ENCODE measurements at regions not wholly inside any gene's neighbourhood (a gene's known extent, or its start where the extent isn't known, plus 50 kb on each side); places are given as distances from the start of the nearest gene placed in this dataset.

DNA sequence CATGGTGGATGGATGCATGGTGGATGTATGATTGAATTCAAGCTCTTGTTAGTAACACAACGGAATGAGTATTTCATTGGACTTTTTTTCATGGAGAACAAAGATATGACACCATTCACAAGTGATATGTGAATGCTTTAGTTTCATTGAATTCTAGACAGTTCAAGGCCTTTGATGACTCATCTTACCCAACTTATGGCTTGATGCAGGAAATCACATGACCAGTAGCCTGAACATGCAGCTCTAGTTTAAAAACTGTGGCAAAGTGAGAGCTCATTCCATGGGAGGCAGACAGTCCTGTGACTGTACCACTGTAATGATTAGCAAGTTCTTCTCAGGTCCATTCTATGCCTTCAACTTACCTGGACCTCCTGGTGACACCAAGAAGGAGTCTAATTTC, 1239.3 kb downstream of the TYW1 start:
- Histone ChIP-seq H3K27me3 (no peaks in the 10 kb centered on the region), H3K4me3 (no peak overlapping the region), H3K36me3 (no peaks in the 10 kb centered on the region), H3K27ac (no peak overlapping the region), H3K9me3 (no peaks in the 10 kb centered on the region), H3K4me1 (no peaks in the 10 kb centered on the region)
- no peak for ATAC-seq
- 65 to 81% methylated on average over 1 of the region's 1 CpG for WGBS, 2 donors
- intact Hi-C loops (cut with DNase I), result no loop called here
- DNase-seq, result no peak
- TF ChIP-seq, protein P1, sequence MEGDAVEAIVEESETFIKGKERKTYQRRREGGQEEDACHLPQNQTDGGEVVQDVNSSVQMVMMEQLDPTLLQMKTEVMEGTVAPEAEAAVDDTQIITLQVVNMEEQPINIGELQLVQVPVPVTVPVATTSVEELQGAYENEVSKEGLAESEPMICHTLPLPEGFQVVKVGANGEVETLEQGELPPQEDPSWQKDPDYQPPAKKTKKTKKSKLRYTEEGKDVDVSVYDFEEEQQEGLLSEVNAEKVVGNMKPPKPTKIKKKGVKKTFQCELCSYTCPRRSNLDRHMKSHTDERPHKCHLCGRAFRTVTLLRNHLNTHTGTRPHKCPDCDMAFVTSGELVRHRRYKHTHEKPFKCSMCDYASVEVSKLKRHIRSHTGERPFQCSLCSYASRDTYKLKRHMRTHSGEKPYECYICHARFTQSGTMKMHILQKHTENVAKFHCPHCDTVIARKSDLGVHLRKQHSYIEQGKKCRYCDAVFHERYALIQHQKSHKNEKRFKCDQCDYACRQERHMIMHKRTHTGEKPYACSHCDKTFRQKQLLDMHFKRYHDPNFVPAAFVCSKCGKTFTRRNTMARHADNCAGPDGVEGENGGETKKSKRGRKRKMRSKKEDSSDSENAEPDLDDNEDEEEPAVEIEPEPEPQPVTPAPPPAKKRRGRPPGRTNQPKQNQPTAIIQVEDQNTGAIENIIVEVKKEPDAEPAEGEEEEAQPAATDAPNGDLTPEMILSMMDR (IDR thresholded peaks at IDR 0.05), result no peak
- FAIRE-seq, result no peak

DNA sequence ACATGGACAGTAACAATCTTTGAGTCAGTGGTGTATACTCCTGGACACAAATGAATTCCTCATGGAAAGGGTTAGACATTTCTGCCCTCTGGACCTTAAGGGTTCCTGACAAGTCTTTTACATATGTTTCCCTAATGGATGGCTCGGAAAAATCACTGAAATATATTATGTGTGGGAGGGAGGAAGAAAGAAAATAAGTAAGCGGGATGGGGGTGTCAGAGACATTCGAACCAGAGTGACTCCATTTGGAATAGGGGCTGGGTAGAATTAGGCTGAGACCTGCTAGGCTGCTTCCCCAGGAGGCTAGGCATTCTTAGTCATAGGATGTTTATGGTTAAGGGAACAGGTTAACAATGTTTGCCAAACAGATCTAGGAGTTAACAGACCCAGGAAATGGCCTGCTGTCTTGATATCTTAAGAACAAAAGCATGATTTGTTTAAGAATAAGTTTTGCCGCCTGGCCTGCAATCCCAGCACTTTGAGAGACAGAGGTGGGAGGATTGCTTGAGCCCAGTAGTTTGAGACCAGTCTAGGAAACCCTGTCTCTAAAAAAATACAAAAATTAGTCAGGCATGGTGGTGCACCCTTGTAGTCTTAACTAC, 1241.7 kb downstream of the TYW1 start:
- no peak for FAIRE-seq
- no peak for ATAC-seq
- Histone ChIP-seq H3K36me3 (no peaks in the 10 kb centered on the region), H3K4me3 (no peak overlapping the region), H3K27ac (no peak overlapping the region), H3K9me3 (no peaks in the 10 kb centered on the region), H3K27me3 (no peaks in the 10 kb centered on the region), H3K4me1 (no peaks in the 10 kb centered on the region)
- intact Hi-C loops (cut with DNase I), result no loop called here
- WGBS, 2 donors, result 49 to 64% methylated on average over 4 of the region's 4 CpGs
- TF ChIP-seq, protein P1 (IDR thresholded peaks at IDR 0.05), result no peak
- no peak for DNase-seq

DNA sequence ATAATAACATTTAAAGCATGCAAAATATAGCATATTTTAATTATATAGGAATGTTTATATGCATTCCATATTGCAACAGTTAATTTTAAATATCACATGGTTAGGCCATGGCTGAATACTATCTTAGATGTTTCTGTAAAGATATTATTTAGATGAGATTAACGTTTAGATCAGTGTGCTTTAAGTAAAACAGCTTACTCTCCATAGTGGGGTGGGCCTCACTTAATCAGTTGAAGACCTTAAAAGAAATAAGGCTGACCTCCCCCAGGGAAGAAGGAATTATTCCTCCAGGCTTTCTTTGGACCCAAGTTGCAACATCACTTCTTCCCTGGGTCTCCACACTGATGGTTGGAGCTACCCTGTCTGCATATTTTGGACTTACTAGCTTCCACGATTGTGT, 1246.5 kb downstream of the TYW1 start:
- Histone ChIP-seq H3K9me3 (no peaks in the 10 kb centered on the region), H3K27me3 (no peaks in the 10 kb centered on the region), H3K4me1 (no peaks in the 10 kb centered on the region), H3K27ac (no peak overlapping the region), H3K4me3 (no peak overlapping the region), H3K36me3 (no peaks in the 10 kb centered on the region)
- no peak for FAIRE-seq
- WGBS, 2 donors, result 64 to 76% methylated on average over 2 of the region's 2 CpGs
- intact Hi-C loops (cut with DNase I), result no loop called here
- DNase-seq, result no peak
- TF ChIP-seq, protein P1 (IDR thresholded peaks at IDR 0.05), result no peak
- ATAC-seq, result no peak

DNA sequence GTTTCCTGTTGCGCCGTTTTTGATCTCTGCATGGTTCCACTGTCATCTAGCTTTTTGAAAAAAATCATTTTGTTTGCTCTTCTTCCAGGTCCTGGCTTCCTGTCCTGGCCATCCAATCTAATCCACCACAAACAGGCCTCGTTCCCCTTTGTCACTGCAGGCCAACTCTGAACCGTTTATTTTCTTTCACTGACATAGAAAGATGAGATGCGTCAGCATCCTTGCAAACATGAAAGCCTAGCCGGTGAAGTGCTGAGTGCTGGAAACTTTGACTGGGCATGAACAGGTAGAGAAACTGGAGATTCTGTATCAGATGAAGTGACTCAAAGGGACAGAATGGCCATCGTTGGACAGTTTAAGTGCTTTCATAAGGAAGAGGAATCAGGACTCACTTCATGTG, 1247.8 kb downstream of the TYW1 start:
- Histone ChIP-seq H3K27me3 (no peaks in the 10 kb centered on the region), H3K4me3 (no peak overlapping the region), H3K36me3 (no peaks in the 10 kb centered on the region), H3K27ac (no peak overlapping the region), H3K9me3 (no peaks in the 10 kb centered on the region), H3K4me1 (no peaks in the 10 kb centered on the region)
- FAIRE-seq (no peak), DNase-seq (no peak), ATAC-seq (no peak)
- TF ChIP-seq, protein P1 (IDR thresholded peaks at IDR 0.05), result no peak
- intact Hi-C loops (cut with DNase I), result no loop called here
- WGBS, 2 donors, result 62 to 68% methylated on average over 7 of the region's 7 CpGs

DNA sequence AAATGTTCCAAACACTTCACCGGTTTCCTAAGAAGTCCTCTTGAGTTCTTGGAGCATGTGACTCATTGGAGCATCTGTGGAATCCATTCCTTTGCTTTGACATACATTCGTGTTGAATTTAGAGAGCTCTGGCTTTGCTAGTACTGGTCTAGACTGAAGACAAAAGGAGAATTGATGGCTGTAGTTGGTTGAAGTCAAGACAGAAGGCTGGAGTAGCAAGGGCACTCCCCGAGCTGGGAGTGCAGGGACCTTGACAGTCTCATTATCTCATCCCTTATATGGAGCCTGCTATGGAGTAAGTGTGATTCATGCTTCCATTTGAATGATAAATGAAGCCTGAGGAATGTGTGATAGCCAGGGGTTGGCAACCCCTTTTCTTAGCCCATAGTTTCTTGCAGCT, 1249.1 kb downstream of the TYW1 start:
- WGBS, 2 donors, result 34 to 39% methylated on average over 3 of the region's 3 CpGs
- H3K4me1 ChIP-seq, result no peaks in the 10 kb centered on the region
- TF ChIP-seq, protein P1 (IDR thresholded peaks at IDR 0.05), result no peak
- no peak for FAIRE-seq
- no peak overlapping the region for H3K4me3 ChIP-seq
- intact Hi-C loops (cut with DNase I), result no loop called here
- no peaks in the 10 kb centered on the region for H3K9me3 ChIP-seq
- H3K27ac ChIP-seq, result no peak overlapping the region
- DNase-seq, result no peak
- ATAC-seq, result no peak
- no peaks in the 10 kb centered on the region for H3K36me3 ChIP-seq
- no peaks in the 10 kb centered on the region for H3K27me3 ChIP-seq

Data from pancreas (tissue), 10 donors.